ENCODE measurements at regions not wholly inside any gene's neighbourhood (a gene's known extent, or its start where the extent isn't known, plus 50 kb on each side); places are given as distances from the start of the nearest gene placed in this dataset.

- no peak for TF ChIP-seq ZSCAN29 (CRISPR knock-in tag; conservative IDR thresholded peaks at IDR 0.05)
- TF ChIP-seq ZFAT (CRISPR knock-in tag; conservative IDR thresholded peaks at IDR 0.05), result no peak
- TF ChIP-seq SNAI1 (CRISPR knock-in tag; IDR thresholded peaks at IDR 0.05; ENCODE audit: borderline replicate concordance), result no peak
- no peak for TF ChIP-seq ZKSCAN8 (CRISPR knock-in tag; IDR thresholded peaks at IDR 0.05; ENCODE audit: borderline replicate concordance)
- no peak for TF ChIP-seq TBP (CRISPR knock-in tag; IDR thresholded peaks at IDR 0.05)
- TF ChIP-seq ERF (CRISPR knock-in tag; IDR thresholded peaks at IDR 0.05), result no peak
- no peak for TF ChIP-seq CREB1 (IDR thresholded peaks at IDR 0.05)
- no peak for TF ChIP-seq CREB1 (CRISPR knock-in tag; IDR thresholded peaks at IDR 0.05)
- no peak for TF ChIP-seq GTF2F1 (IDR thresholded peaks at IDR 0.05; ENCODE audit: low read length)
- TF ChIP-seq HOXA9 (CRISPR knock-in tag; IDR thresholded peaks at IDR 0.05; ENCODE audit: borderline replicate concordance), result no peak
- TF ChIP-seq ATF2 (CRISPR knock-in tag; IDR thresholded peaks at IDR 0.05), result no peak
- TF ChIP-seq ZNF770 (CRISPR knock-in tag; IDR thresholded peaks at IDR 0.05), result no peak
- TF ChIP-seq CTCF (CRISPR knock-in tag; IDR thresholded peaks at IDR 0.05), result no peak
- no peak for TF ChIP-seq THYN1 (CRISPR knock-in tag; IDR thresholded peaks at IDR 0.05; ENCODE audit: borderline replicate concordance, low read depth)
These were observed 89.9 kb downstream of the TMEM18 start for GRCh38 chr2:587087-587960.

Measured in HepG2 (cell line).